ENCODE measurements at regions not wholly inside any gene's neighbourhood (a gene's known extent, or its start where the extent isn't known, plus 50 kb on each side); places are given as distances from the start of the nearest gene placed in this dataset.

GRCh38 chr14:101102875-101103274 lies 199.4 kb upstream of the RTL1 start:
- Histone ChIP-seq H3K27ac (no peak overlapping the region), H3K4me3 (no peak overlapping the region), H3K36me3 (no peaks in the 10 kb centered on the region), H3K9me3 (peaks cover 7 to 17% (median 13%) of the 10 kb centered on the region in 4 donors), H3K4me1 (no peaks in the 10 kb centered on the region), H3K27me3 (peaks cover 0 to 18% (median 0%) of the 10 kb centered on the region in 3 donors)
- TF ChIP-seq POLR2AphosphoS5 (IDR thresholded peaks at IDR 0.05): no peak
- TF ChIP-seq EP300 (IDR thresholded peaks at IDR 0.05): no peak
- no peak for TF ChIP-seq POLR2A (IDR thresholded peaks at IDR 0.05)
- WGBS, 5 donors: 78 to 87% (median 86%) methylated on average over 6 to 9 of the region's 9 CpGs
- intact Hi-C loops (cut with DNase I; ENCODE audit: low total_unique reads): no loop called here
- no peak for DNase-seq

GRCh38 chr14:101103321-101103901 lies 199.9 kb upstream of the RTL1 start:
- Histone ChIP-seq H3K36me3 (no peaks in the 10 kb centered on the region), H3K27me3 (peaks cover 0 to 18% (median 0%) of the 10 kb centered on the region in 3 donors), H3K4me1 (no peaks in the 10 kb centered on the region), H3K27ac (no peak overlapping the region), H3K9me3 (peaks cover 7 to 17% (median 13%) of the 10 kb centered on the region in 4 donors), H3K4me3 (no peak overlapping the region)
- DNase-seq: peak in 1 of 2 donors; percentile 19
- 87 to 93% (median 88%) methylated on average over 24 to 26 of the region's 26 CpGs for WGBS, 5 donors
- intact Hi-C loops (cut with DNase I; ENCODE audit: low total_unique reads): no loop called here
- TF ChIP-seq EP300 (IDR thresholded peaks at IDR 0.05) (no peak), CTCF (IDR thresholded peaks at IDR 0.05) (no peak), POLR2A (IDR thresholded peaks at IDR 0.05) (no peak), POLR2AphosphoS5 (IDR thresholded peaks at IDR 0.05) (no peak)

GRCh38 chr14:101104485-101104884 lies 201.0 kb upstream of the RTL1 start:
- H3K27ac ChIP-seq: no peak overlapping the region
- no peaks in the 10 kb centered on the region for H3K4me1 ChIP-seq
- H3K9me3 ChIP-seq: peaks cover 7 to 16% (median 12%) of the 10 kb centered on the region in 4 donors
- TF ChIP-seq EP300 (IDR thresholded peaks at IDR 0.05): no peak
- no peak for TF ChIP-seq POLR2AphosphoS5 (IDR thresholded peaks at IDR 0.05)
- TF ChIP-seq CTCF (IDR thresholded peaks at IDR 0.05): no peak
- TF ChIP-seq POLR2A (IDR thresholded peaks at IDR 0.05): no peak
- H3K4me3 ChIP-seq: no peak overlapping the region
- DNase-seq: no peak
- intact Hi-C loops (cut with DNase I; ENCODE audit: low total_unique reads): no loop called here
- H3K36me3 ChIP-seq: no peaks in the 10 kb centered on the region
- WGBS, 5 donors: 76 to 94% (median 79%) methylated on average over 3 to 4 of the region's 4 CpGs
- H3K27me3 ChIP-seq: peaks cover 0 to 18% (median 0%) of the 10 kb centered on the region in 3 donors

GRCh38 chr14:101105045-101105444 lies 201.5 kb upstream of the RTL1 start:
- peaks cover 6 to 10% (median 7%) of the 10 kb centered on the region in 4 donors for H3K9me3 ChIP-seq
- TF ChIP-seq POLR2A (IDR thresholded peaks at IDR 0.05) (no peak), EP300 (IDR thresholded peaks at IDR 0.05) (no peak), CTCF (IDR thresholded peaks at IDR 0.05) (no peak), POLR2AphosphoS5 (IDR thresholded peaks at IDR 0.05) (no peak)

More at GRCh38 chr14:101105045-101105444, 201.5 kb upstream of the RTL1 start:
- H3K27ac ChIP-seq: no peak overlapping the region
- WGBS, 5 donors: 84 to 96% (median 87%) methylated on average over 4 of the region's 4 CpGs
- H3K4me3 ChIP-seq: no peak overlapping the region
- H3K36me3 ChIP-seq: no peaks in the 10 kb centered on the region
- H3K4me1 ChIP-seq: no peaks in the 10 kb centered on the region
- no peak for DNase-seq
- intact Hi-C loops (cut with DNase I; ENCODE audit: low total_unique reads): no loop called here
- H3K27me3 ChIP-seq: peaks cover 0 to 18% (median 0%) of the 10 kb centered on the region in 3 donors
